Chondrocyte (in vitro differentiated cells): ENCODE measurements at regions not wholly inside any gene's neighbourhood (a gene's known extent, or its start where the extent isn't known, plus 50 kb on each side); places are given as distances from the start of the nearest gene placed in this dataset.

Experiments used
- DNase-seq: peaks from one replicate; pipeline ENCODE4 v3.0.0; 2021; ENCODE audit warnings: mixed read lengths, low spot score
- H3K27ac Mint-ChIP-seq: one replicate; pipeline ENCODE4 v1.8.0; 2021; ENCODE audit warnings: mild to moderate bottlenecking, moderate library complexity, mixed read lengths; ENCODE audit not compliant: unreplicated experiment
- H3K27me3 Mint-ChIP-seq: 2 replicates; pipeline ENCODE4 v1.8.0; 2021; ENCODE audit warnings: low read depth, mixed read lengths
- H3K36me3 Mint-ChIP-seq: 2 replicates; pipeline ENCODE4 v1.8.0; 2021; ENCODE audit warnings: low read depth, mixed read lengths
- H3K4me1 Mint-ChIP-seq: 2 replicates; pipeline ENCODE4 v1.8.0; 2021; ENCODE audit warnings: low read depth, mild to moderate bottlenecking, mixed read lengths
- H3K4me3 Mint-ChIP-seq: one replicate; pipeline ENCODE4 v1.8.0; 2021; ENCODE audit warnings: mild to moderate bottlenecking, moderate library complexity, mixed read lengths; ENCODE audit not compliant: unreplicated experiment
- H3K9me3 Mint-ChIP-seq: 2 replicates; pipeline ENCODE4 v1.8.0; 2021; ENCODE audit warnings: low read depth, mixed read lengths
- CTCF ChIP-seq: fragments of 200-600 bp; sonication (generic); IDR thresholded peaks from 2 replicates; pipeline ENCODE4 v1.5.0; 2021; ENCODE audit warnings: antibody characterized with exemption, mild to moderate bottlenecking, moderate library complexity

- H3K36me3 Mint-ChIP-seq, result no peaks in the 10 kb centered on the region
- no peak overlapping the region for H3K4me3 Mint-ChIP-seq
- DNase-seq, result no peak
- no peaks in the 10 kb centered on the region for H3K9me3 Mint-ChIP-seq
- H3K27me3 Mint-ChIP-seq, result no peaks in the 10 kb centered on the region
- TF ChIP-seq CTCF, result no peak
- peaks cover 4% of the 10 kb centered on the region for H3K4me1 Mint-ChIP-seq
- H3K27ac Mint-ChIP-seq, result no peak overlapping the region
Observed at GRCh38 chr3:72582211-72582878, 265.9 kb downstream of the SHQ1 start.

GRCh38 chr3:72580900-72581299, 267.3 kb downstream of the SHQ1 start:
- no peak for TF ChIP-seq CTCF
- H3K27ac Mint-ChIP-seq, result no peak overlapping the region
- H3K27me3 Mint-ChIP-seq, result no peaks in the 10 kb centered on the region
- no peak for DNase-seq
- H3K4me1 Mint-ChIP-seq, result peaks cover 2% of the 10 kb centered on the region
- H3K4me3 Mint-ChIP-seq, result no peak overlapping the region
- H3K36me3 Mint-ChIP-seq, result no peaks in the 10 kb centered on the region
- H3K9me3 Mint-ChIP-seq, result no peaks in the 10 kb centered on the region

GRCh38 chr3:72580246-72580756, 267.9 kb downstream of the SHQ1 start:
- Mint-ChIP-seq H3K4me3 (no peak overlapping the region), H3K4me1 (no peaks in the 10 kb centered on the region), H3K27ac (no peak overlapping the region), H3K9me3 (no peaks in the 10 kb centered on the region), H3K36me3 (no peaks in the 10 kb centered on the region), H3K27me3 (no peaks in the 10 kb centered on the region)
- TF ChIP-seq CTCF, result no peak
- DNase-seq, result no peak

GRCh38 chr3:72579581-72580245, 268.5 kb downstream of the SHQ1 start:
- H3K27me3 Mint-ChIP-seq, result no peaks in the 10 kb centered on the region
- H3K36me3 Mint-ChIP-seq, result no peaks in the 10 kb centered on the region
- no peaks in the 10 kb centered on the region for H3K9me3 Mint-ChIP-seq
- H3K27ac Mint-ChIP-seq, result no peak overlapping the region
- no peaks in the 10 kb centered on the region for H3K4me1 Mint-ChIP-seq
- no peak for TF ChIP-seq CTCF
- H3K4me3 Mint-ChIP-seq, result no peak overlapping the region
- DNase-seq, result no peak

GRCh38 chr3:72579191-72579580, 269.1 kb downstream of the SHQ1 start:
- no peak for DNase-seq
- Mint-ChIP-seq H3K9me3 (no peaks in the 10 kb centered on the region), H3K4me3 (no peak overlapping the region), H3K27ac (no peak overlapping the region), H3K27me3 (no peaks in the 10 kb centered on the region), H3K4me1 (no peaks in the 10 kb centered on the region), H3K36me3 (no peaks in the 10 kb centered on the region)
- TF ChIP-seq CTCF, result no peak
